ENCODE measurements at regions not wholly inside any gene's neighbourhood (a gene's known extent, or its start where the extent isn't known, plus 50 kb on each side); places are given as distances from the start of the nearest gene placed in this dataset.

GRCh38 chr20:10962937-10963336 is 289.1 kb upstream of the JAG1 start:
- TF ChIP-seq, protein P1, sequence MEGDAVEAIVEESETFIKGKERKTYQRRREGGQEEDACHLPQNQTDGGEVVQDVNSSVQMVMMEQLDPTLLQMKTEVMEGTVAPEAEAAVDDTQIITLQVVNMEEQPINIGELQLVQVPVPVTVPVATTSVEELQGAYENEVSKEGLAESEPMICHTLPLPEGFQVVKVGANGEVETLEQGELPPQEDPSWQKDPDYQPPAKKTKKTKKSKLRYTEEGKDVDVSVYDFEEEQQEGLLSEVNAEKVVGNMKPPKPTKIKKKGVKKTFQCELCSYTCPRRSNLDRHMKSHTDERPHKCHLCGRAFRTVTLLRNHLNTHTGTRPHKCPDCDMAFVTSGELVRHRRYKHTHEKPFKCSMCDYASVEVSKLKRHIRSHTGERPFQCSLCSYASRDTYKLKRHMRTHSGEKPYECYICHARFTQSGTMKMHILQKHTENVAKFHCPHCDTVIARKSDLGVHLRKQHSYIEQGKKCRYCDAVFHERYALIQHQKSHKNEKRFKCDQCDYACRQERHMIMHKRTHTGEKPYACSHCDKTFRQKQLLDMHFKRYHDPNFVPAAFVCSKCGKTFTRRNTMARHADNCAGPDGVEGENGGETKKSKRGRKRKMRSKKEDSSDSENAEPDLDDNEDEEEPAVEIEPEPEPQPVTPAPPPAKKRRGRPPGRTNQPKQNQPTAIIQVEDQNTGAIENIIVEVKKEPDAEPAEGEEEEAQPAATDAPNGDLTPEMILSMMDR (conservative IDR thresholded peaks at IDR 0.05; ENCODE audit: low read length): no peak
- no peak for TF ChIP-seq EZH2phosphoT487 (IDR thresholded peaks at IDR 0.05; ENCODE audit: borderline replicate concordance, low read depth, low read length)
